ENCODE measurements at regions not wholly inside any gene's neighbourhood (a gene's known extent, or its start where the extent isn't known, plus 50 kb on each side); places are given as distances from the start of the nearest gene placed in this dataset.
"Not testable (repeated sequence)": the region's sequence is repeated elsewhere in the genome, so short reads cannot be mapped to it uniquely, and the experiment has no call there.

DNA sequence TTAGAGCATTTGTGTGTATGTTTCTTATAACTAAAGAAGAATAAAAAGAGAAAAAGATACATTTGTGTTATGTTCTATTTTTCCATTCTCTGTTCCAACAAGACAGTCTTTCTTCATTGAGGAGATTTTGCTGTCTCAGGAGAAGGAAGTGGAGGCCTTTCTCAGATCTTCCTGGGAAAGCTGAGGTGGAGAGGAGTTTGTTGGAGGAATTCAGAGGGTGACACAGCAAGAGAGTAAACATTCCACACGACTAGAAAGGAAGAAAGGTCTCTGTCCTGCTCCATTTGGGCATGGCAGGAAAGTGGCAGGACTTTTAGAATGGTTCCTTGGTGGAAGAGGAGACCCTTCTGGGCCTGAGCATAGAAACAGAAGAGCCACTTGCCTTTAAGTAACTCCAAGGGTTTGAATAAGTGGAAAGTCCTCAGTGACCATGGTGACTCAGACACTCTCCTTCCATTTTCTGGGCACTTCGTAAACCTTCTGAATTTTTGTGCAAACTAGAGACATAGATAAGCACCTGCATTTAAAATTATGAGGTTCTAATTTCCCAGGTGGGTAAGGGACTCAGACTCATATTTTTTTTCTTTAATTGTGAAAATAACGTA, 52.3 kb upstream of the COL5A2 start:
- DNase-seq = no peak

DNA sequence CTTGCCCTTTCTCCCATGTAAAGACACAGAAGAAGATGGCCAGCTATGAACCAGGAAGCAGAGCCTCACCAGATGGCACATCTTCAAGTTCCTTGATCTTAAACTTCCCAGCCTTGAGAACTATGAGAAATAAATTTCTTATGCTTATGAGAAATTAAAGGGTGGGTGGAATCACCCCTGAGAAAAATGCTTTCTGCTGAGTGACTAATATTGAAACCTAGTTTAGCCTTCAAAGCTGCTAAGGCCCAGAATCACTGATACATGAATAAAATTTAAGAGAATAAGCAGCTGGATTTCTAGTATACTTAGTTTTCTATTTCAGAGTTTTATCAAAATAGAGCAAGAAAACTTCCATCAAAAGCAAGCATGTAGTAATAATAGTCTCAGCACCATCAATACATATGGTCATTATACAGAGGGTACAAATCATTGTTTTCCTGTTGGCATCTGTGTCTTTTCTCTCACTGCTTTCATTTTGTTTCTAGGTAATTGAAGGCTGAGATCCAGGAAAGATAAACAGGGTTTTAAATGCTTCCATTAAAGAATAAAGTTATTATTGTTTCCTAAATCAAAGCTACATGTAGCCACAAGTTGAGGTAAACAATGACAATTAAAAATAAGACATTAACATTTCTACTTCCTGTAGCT, 53.3 kb upstream of the COL5A2 start:
- no peak for DNase-seq

DNA sequence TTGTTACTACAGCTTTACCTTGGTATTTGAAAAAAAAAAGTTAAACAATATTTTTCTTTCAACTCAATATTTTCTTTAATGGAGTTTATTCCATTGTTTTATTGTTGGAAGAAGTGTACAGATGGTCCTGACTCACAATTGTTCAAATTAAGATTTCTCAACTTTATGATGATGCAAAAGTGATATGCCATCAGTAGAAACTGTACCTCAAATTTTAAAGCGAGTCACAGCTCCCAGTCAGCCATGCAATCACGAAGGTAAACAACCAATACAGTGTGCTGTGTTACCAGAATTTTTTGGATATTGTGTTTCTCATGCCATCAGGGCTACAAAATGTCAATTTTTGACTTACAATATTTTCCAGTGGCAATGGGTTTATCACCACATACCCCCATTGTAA, 54.0 kb upstream of the COL5A2 start:
- DNase-seq = no peak

DNA sequence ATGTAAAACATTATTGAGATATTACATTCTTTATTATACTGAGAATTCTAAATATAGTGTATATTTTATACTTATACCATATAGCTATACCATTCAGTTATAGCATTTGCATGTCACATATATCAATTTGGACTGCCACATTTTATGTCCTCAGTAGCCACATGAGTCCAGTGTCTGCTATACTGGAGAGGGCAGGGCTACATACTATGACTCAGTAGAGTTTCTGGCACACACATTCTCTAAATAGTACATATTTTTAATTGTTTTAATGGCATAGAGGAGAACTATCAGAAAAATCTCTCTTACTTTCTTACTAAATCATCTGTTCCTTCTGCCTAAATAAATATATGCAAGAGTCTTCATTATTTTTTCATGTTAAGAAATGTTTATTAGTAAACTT, 55.4 kb upstream of the COL5A2 start:
- no peak for DNase-seq

DNA sequence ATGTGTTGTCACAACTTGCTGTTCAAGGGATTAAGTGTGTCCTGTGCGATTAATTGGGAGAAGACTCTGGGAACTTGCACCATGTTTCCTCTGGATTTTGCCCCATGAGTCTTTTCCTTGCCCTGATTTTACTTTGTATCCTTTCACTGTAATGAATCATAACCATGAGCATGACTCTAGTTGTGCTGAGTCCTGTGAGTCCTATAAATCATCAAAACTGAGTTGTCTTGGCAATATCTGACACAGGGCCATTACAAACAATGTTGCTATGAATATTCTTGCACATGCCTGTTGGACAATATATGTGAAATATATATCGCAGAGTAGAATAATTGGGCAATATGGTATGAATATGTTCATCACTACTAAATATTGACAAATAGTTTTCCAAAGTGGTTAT, 56.5 kb upstream of the COL5A2 start:
- no peak for DNase-seq

DNA sequence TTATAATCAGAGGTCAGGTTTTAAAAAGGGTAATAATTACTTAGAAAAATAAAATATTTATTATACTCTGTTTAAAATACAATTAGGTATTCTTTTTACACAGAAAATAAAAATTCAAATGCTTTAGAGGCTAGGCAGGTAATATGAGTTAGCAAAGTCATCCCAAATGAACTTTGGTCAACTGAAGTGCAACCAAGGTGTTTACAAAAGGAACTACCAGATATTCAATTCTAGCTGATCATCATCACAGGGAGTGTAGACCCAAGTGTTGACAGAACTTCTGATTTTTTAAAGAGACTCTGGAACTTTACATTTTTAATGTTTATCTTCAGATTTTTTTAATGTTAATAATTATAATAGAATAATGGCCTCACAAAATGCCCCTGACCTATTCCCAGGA, 59.3 kb upstream of the COL5A2 start:
- DNase-seq = no peak

DNA sequence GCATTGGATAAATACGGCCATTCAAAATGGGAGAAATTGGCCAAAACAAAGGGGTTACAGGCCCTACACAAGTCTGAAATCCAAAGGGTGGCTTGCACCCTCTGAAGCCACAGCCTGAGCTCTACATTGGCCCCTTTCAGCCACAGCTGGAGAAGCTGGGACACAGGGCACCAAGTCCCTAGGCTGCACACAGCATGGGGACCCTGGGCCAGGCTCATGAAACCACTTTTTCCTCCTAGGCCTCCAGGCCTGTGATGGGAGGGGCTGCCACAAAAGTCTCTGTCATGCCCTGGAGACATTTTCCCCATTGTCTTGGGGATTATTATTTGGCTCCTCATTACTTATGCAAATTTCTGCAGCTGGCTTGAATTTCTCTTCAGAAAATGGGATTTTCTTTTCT, 64.3 kb upstream of the COL5A2 start:
- DNase-seq = not testable (repeated sequence)

DNA sequence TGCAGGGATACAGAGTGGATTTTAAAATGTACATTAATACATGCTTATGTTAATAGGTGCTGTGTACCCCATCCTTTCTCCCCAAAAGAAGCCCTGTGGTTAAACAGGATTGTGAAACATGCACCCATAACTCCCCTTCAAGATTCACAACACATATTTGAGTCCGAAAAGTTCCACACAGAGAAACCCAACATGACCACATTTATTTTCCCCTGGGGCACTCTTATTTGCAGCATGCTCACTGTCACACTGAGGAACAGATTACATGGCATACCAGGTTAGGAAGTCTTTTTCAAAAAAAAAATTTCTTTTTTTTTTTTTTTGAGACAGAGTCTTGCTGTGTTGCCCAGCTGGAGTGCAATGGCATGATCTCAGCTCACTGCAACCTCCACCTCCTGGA, 67.7 kb upstream of the COL5A2 start:
- DNase-seq = no peak

DNA sequence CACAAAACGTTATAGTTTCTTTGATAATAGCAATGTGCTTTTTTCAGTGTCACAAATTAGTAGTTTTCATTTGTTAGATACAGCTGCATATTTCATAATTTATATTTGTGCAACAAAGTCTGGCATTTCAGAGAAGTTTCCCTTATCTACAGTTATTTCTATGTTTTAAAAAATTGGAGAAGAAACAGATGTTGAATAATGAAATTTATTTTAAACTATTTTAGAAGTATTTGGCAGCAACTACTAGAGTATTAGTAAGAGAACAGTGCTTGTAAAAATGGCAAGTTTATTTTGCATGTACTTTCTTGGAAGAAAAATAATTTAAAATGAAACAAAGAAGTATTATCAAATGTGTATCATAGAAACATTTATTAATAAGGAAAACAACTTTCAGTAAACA, 68.6 kb upstream of the COL5A2 start:
- DNase-seq = no peak

DNA sequence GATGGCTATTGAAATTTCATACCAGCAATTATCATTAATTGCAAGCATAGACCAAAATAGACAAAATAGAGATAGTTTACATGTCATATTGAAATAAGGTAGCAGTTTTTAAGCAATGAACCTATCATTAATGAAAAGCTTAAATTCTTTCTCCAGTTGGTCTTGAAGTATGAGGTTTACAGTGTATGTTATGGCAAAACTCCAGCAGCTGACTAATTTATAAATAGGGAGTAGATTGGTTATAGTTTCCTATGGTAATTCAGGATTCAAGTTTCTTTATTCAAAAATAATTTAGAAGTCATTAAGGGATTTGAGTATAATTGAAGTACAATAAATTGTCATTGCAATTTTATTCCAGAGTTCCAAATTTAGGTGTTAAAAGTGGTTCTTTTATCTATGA, 69.6 kb upstream of the COL5A2 start:
- DNase-seq = no peak

DNA sequence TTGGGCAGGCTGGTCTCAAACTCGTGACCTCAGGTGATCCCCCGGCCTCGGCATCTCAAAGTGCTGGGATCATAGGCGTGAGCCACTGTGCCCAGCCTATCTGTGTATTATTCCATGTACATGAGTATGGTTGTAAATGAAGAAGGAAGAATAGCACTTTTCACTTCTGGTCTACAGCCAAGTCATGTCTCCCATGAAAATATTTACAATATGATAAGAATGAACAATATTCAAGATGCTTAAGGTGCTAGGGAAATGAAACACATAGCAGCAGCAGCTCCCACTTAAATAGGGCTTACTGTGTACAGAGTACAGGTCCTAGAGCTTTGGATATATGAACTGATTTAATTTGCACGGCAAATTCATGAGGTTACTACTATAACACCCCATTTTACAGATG, 70.3 kb upstream of the COL5A2 start:
- DNase-seq = no peak

DNA sequence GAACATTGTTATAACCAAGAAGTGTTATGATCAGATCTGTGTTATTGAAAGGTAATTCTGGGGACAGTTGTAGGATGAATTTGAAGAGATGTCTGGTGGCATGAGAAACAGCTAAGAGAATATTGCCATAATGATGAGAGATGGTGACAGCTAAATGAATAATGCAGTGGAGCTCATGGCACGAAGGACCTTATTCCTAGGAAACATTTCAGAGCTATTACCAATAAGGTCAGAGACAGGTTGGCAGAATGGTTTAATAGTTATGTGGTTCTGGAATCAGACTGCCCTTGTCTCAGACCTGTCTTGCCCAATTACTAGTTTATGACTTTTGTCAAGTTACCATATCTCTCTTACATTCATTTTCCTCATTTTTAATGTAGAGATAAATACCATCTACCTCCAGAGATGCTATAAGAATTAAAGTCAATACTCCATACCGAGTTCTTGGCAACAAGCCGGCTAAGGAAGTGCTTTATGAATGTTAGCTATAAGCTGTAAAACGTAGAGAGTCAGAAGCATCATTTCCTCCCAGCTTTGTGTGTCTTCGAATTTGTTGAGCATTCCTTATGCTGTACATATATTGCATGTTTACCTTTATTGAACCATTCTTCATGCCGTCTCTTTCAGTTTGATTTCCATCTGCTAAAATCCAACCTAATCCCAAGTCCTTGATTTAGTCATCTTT, 73.6 kb upstream of the COL5A2 start:
- no peak for DNase-seq

DNA sequence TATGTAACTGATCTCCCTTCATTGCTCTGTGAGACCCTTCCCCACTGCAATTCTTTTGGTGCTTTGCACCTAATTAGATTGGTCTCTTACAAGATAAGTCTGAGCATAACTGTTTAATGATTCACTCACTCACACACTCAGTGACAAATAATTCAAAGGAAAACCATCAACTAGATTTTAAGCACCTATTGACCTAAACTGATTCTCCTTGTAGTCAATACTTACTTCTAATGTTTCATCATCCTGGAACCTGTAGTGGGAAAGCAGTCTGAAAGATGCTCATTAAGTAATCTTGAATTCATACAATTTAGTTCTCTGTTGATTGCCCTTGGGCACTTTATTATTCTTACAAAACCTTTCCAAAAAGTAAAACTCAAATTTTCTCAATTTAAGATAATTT, 74.3 kb upstream of the COL5A2 start:
- DNase-seq = no peak

DNA sequence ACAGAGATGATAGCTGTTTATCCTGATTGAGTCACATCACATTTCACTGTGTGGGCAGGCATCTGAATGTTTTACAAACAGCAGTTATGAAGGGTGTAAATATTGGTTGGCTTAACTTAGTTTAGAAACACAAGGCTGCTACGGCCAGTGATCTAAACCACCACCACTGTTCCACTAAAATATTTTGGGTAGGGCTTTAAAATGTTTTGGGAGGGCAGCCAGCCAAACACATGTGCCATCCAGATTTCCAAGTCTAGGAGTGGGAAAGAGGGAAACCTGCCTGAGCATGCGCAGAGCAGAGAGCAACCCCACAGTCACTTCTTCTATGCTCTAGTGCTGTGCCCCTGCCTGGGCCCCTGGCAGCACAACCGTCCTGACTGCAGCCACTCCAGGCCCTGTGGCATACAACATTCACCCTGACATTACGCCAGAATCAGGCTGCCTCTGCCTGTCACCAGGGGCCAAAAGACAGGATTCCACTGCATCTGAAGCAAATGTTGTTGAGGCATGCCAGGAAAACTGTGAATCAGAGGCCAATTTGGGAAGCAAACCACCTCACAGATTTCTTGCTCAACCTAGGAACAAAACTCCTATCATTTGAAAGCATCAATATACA, 74.8 kb upstream of the COL5A2 start:
- DNase-seq = no peak

DNA sequence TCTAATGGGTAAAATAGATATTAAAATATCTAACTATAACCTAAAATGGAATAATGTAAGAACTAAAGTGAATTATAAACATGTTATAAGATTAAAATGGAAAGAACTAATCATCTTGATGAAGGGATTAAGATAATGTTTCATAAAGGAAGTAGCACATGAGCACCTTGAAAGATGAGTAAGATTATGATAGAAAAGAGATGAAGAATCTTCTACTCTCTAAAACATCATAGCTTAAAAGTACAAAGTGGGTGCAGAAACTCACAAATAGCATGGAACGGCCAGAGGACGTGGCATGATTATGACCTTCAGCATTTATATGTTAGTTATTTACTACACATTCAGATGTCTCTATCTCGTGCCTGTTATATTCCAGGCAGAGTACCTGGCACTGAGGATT, 76.2 kb upstream of the COL5A2 start:
- DNase-seq = no peak

DNA sequence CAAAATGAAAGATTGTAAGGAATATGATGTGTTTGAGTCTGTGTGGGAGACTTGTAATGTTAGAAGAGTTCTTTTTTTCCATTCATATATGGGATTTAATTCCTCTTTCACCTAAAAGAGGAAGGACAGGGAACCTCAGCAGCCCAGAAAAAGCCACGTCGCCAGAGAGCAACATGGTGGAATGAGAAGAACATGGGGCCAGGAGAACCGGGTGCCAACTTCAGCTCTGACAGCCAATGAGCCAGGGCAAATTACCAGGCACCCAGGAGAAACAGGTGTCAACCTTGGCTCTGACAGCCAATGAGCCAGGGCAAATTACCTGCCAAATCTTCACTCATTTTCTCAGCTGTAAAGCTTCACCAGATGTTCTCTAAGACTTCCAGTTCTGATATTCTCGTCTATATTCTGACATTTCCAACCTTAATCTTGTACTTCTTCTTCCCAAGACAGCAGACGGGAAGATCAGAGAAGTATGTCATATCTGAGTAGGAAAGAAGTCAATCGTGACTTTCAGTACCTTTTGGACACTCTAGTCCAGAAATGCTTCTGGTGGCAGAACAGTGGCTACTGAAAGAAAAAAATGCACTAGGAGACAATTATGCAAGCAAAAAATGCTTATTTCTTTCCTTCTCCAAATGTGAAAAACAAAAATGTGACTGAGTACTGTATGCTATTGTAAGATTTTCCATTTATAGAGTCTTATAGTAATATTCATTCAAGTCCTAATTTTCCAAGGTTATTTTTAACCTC, 79.2 kb upstream of the COL5A2 start:
- DNase-seq = no peak

DNA sequence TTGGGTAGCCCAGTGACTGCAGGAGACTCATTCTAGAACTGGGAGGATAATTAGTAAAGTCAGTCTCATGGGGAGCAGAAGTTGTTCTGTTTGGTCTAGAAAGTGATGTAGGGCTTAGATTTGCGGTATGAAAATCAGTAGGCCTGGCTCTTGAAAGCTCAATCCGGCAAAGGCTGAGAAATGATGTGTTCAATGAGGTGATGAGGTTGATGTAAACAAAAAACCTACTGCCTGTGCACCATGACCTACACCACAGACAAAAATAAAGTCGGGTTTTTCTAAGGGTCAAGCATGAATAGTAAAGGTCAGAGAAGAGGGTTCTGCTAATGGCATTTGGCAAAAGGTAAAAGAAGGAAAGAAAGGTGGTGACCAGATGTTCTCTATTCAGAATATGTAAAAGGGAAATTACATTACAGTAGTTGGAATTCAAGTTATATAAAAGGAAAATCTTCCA, 80.8 kb upstream of the COL5A2 start:
- no peak for DNase-seq

DNA sequence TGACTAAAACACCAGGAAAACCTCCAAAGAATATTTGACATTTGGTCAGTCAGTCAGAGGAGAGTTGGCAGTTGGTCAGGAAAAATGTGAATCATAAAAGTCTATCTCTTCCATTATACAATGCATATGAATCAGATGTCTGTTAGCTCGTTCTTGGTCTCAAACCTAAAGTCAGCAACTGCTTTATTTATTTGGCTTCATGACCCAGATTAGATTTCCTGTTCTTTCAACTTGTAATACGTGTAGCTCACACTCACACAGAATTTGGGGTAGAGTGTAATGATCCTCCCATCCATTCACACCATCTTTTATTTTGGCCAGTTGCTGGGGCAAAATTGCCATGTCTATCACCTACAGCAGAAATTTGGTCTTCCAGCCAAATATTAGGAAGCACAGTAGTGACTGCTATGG, 81.9 kb upstream of the COL5A2 start:
- no peak for DNase-seq

DNA sequence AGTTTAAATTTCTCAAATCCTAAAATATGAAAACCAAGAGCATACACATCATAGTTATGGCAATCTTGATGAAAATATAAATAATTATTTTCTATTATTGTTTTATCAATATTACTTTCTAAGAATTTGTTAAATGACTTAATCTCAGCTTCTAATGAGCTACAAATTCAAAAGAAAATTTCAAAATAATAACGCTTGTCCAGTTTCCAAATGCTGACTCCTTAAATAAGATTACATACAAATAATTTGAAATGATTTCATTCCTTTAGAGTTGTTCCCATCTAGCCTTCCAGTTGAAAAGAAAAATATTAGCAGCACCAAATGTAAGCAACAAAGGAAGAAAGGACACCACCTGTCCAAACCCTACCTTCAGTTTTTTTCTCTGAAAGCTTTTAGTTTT, 82.4 kb upstream of the COL5A2 start:
- no peak for DNase-seq

DNA sequence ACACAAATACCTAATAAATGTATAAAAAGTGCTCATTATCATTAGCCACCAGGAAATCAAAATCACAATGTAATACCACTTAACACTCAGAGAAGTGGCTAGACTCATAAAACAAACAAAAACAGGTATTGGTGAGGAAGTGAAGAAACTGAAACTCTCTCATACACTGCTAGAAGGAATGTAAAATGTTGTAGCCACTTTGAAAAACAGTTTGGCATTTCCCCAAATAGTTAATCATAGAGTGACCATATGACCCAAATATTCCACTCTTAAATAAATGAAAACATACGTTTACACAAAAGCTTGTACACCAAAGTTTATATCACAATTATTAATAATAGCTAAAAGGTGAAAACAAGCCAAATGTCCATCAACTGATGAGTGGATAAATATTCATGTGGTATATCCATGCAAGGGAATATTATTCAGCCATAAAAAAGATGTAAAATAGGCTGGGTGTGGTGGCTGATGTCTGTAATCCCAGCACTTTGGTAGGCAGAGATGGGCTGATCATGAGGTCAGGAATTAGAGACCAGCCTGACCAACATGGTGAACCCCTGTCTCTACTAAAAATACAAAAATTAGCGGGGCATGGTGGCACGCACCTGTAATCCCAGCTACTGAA, 86.2 kb upstream of the COL5A2 start:
- DNase-seq = no peak

DNA sequence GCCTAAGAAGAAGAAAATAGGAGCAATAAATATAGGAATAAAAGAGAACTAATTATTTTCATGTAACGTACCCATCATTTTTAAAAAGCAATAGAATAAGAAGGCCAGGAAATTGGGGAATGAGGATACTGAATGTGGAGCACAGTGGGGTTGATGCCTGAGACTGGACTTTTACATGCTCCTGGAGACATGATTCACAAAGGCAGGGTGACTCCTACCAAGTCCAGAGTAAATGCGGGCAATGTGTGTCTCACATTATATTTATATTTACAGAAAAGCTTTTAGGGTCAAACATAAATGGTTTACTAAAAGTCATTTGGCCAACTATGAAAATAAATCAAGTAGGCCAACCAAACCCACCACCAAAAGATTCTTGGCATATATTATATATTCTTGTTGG, 87.9 kb upstream of the COL5A2 start:
- no peak for DNase-seq

DNA sequence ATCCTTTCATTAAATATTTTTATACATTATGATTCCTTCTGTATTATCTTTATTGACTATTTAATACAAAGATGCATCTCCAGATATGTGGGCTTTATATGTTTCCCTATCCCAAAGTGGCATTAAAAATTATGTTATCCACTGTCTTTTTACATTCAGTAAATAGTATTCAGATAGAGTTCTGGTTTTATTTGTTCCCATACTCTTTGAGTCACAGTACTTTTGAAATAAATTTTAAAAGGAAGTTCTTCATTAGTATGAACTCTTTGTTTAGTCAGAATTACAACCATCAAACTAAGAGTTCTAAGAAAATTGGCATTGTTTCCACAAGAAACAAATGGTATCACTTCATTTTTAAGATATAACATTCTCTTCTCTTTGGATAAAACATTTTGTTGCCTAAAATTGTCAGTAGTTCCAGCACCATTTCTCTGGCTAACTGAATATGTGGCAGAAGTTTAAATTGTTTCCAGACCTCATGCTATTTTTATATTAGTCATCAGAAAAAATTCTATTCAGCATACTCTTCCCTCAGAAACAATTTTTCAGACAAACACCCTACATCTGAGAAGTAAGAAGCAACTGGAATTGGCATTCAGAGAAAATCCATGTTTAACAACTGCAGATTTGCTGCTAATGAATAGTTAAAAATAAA, 88.5 kb upstream of the COL5A2 start:
- DNase-seq = no peak
